Lung (tissue), 11 donors: ENCODE measurements at regions not wholly inside any gene's neighbourhood (a gene's known extent, or its start where the extent isn't known, plus 50 kb on each side); places are given as distances from the start of the nearest gene placed in this dataset.

Experiments used
- ATAC-seq: fragments of 200-7000 bp; cut with Tn5 transposase; one replicate; pipeline ENCODE4 v1.9.1; 2020; ENCODE audit warnings: moderate number of reproducible peaks; ENCODE audit not compliant: insufficient read depth, low FRiP score
- DNase-seq, 3 donors: peaks; one replicate each; pipeline ENCODE4 v3.0.0-alpha.2; 2013 to 2017
- H3K27ac ChIP-seq, 2 donors: one replicate each; pipeline ENCODE4 v1.5.1; 2013; ENCODE audit warnings: mild to moderate bottlenecking in 2 of 2, moderate library complexity in 2 of 2, control low read depth in 1 of 2, inconsistent platforms in 1 of 2, low read depth in 1 of 2, low read length in 1 of 2
- H3K27me3 ChIP-seq, 3 donors: one replicate each; pipeline ENCODE4 v1.5.1; 2013; ENCODE audit warnings: low read length in 2 of 3; ENCODE audit not compliant: control insufficient read depth in 3 of 3, insufficient read depth in 3 of 3
- H3K36me3 ChIP-seq, 4 donors: one replicate each; pipeline ENCODE4 v1.5.1; 2013; ENCODE audit warnings: low read length in 4 of 4, mild to moderate bottlenecking in 1 of 4, moderate library complexity in 1 of 4; ENCODE audit not compliant: control insufficient read depth in 4 of 4, insufficient read depth in 4 of 4
- H3K4me1 ChIP-seq, 5 donors: one replicate each; pipeline ENCODE4 v1.5.1; 2013; ENCODE audit warnings: low read length in 5 of 5, mild to moderate bottlenecking in 2 of 5, moderate library complexity in 1 of 5; ENCODE audit not compliant: control insufficient read depth in 5 of 5, insufficient read depth in 5 of 5
- H3K4me3 ChIP-seq: one replicate; pipeline ENCODE4 v1.5.1; 2013; ENCODE audit warnings: mild to moderate bottlenecking, control low read depth, moderate library complexity
- H3K9ac ChIP-seq, 2 donors: one replicate each; pipeline ENCODE4 v1.5.1; 2013; ENCODE audit warnings: low read length in 2 of 2, control low read depth in 1 of 2; ENCODE audit not compliant: insufficient read depth in 1 of 2
- H3K9me3 ChIP-seq, 4 donors: one replicate each; pipeline ENCODE4 v1.5.1; 2013; ENCODE audit warnings: low read length in 3 of 4, mild to moderate bottlenecking in 1 of 4, moderate library complexity in 1 of 4; ENCODE audit not compliant: control insufficient read depth in 4 of 4, insufficient read depth in 3 of 4
- WGBS, 2 donors: extraction: QIAGEN DNeasy Blood & Tissue Kit; methylation state at CpG; one replicate each; pipeline ENCODE4 v1.1.7; 2013; 5-methylcytosine and 5-hydroxymethylcytosine counted together
- TF ChIP-seq, protein P1 (sequence below): IDR thresholded peaks from 2 replicates; pipeline ENCODE4 v1.5.1; 2012; ENCODE audit warnings: mild to moderate bottlenecking; ENCODE audit errors: control extremely low read depth, extremely low read depth
- donor health status: control.
- donor health status: control.
- donor health status: Bipolar disorder and iron deficiency.
- donor health status: healthy.
- donor health status: DM: yes; HTN: yes; CAD: no.

DNA sequence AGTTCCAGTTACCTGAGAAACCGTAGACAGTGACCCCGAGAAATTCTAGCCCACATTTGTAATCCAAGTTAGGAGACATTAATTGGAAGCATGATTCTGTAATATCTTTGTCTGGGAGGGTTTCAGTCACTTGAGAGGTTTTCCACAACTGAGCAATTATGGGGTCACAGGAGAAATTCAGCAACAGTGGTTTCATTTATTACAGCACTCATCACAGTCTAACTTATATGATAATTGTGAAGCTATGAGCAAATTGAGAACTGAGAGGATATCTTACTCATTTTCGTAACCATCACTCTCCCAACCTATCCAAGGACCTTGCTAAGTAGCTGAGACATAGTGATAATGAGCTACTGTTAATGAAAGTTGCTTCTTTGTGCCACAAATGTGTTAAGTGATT is 328.5 kb upstream of the PPP2R3A start:
- Histone ChIP-seq H3K9me3 (peaks cover 0 to 4% (median 0%) of the 10 kb centered on the region in 4 donors), H3K9ac (no peak overlapping the region), H3K4me3 (no peak overlapping the region), H3K36me3 (no peaks in the 10 kb centered on the region), H3K27ac (no peak overlapping the region), H3K27me3 (no peaks in the 10 kb centered on the region), H3K4me1 (no peaks in the 10 kb centered on the region)
- 79 to 89% methylated on average over 3 of the region's 3 CpGs for WGBS, 2 donors
- DNase-seq (no peak), ATAC-seq (no peak)
- TF ChIP-seq, protein P1, sequence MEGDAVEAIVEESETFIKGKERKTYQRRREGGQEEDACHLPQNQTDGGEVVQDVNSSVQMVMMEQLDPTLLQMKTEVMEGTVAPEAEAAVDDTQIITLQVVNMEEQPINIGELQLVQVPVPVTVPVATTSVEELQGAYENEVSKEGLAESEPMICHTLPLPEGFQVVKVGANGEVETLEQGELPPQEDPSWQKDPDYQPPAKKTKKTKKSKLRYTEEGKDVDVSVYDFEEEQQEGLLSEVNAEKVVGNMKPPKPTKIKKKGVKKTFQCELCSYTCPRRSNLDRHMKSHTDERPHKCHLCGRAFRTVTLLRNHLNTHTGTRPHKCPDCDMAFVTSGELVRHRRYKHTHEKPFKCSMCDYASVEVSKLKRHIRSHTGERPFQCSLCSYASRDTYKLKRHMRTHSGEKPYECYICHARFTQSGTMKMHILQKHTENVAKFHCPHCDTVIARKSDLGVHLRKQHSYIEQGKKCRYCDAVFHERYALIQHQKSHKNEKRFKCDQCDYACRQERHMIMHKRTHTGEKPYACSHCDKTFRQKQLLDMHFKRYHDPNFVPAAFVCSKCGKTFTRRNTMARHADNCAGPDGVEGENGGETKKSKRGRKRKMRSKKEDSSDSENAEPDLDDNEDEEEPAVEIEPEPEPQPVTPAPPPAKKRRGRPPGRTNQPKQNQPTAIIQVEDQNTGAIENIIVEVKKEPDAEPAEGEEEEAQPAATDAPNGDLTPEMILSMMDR: no peak

DNA sequence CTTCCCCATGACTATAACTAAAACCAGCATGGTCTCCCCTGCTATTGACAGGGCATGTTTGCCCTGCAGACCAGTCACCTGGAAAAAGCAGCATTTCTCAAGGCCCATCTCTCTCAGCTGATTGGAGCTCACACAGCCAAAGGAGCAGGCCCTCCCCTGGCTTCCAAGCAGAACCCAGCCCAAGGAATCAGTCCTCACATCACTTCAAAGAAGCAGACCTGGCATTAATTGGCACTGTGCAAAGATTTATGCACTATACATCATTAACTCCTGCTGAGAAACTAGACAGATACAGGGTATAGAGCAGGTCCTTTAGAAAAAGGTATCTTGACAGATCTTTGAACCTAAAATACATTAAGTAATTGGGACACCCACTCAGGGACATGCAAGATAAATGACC is 323.8 kb upstream of the PPP2R3A start:
- Histone ChIP-seq H3K4me1 (no peaks in the 10 kb centered on the region), H3K9me3 (peaks cover 0 to 2% (median 0%) of the 10 kb centered on the region in 4 donors), H3K36me3 (no peaks in the 10 kb centered on the region), H3K4me3 (no peak overlapping the region), H3K27me3 (no peaks in the 10 kb centered on the region), H3K27ac (no peak overlapping the region), H3K9ac (no peak overlapping the region)
- TF ChIP-seq, protein P1: no peak
- DNase-seq: no peak
- no peak for ATAC-seq

DNA sequence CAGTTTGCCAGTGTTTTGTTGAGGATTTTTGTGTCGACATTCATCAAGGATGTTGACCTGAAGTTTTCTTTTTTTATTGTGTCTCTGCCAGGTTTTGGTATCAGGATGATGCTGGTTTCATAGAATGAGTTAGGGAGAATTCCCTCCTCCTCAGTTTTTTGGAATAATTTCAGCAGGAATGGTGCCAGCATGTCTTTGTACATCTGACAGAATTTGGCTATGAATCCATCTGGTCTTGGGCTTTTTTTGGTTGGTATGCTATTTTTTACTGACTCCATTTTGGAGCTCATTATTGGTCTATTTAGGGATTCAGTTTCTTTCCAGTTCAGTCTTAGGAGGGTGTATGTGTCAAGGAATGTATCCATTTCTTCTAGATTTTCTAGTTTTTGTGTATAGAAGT is 320.0 kb upstream of the PPP2R3A start:
- 81 to 90% methylated on average over 1 of the region's 1 CpG for WGBS, 2 donors
- DNase-seq: no peak
- H3K27me3 ChIP-seq: no peaks in the 10 kb centered on the region
- no peaks in the 10 kb centered on the region for H3K4me1 ChIP-seq
- no peak overlapping the region for H3K27ac ChIP-seq
- no peak for ATAC-seq
- no peaks in the 10 kb centered on the region for H3K36me3 ChIP-seq
- TF ChIP-seq, protein P1: no peak
- H3K4me3 ChIP-seq: no peak overlapping the region
- no peak overlapping the region for H3K9ac ChIP-seq
- peaks cover 0 to 6% (median 1%) of the 10 kb centered on the region in 4 donors for H3K9me3 ChIP-seq

DNA sequence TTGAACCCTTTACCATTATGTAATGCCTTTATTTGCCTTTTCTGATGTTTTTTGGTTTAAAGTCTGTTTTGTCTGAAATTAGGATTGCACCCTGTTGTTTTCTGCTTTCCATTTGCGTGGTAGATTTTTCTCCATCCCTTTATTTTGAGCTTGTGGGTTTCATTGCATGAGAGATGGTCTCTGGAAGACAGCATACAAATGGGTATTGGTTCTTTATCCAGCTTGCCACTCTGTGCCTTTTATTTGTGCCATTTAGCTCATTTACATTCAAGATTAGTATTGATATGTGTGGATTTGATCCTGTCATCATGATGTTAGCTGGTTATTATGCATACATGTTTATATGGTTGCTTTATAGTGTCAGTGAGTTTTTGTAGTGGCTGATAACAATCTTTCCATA is 318.7 kb upstream of the PPP2R3A start:
- TF ChIP-seq, protein P1: no peak
- Histone ChIP-seq H3K9ac (no peak overlapping the region), H3K27ac (no peak overlapping the region), H3K9me3 (peaks cover 0 to 6% (median 1%) of the 10 kb centered on the region in 4 donors), H3K4me1 (no peaks in the 10 kb centered on the region), H3K36me3 (no peaks in the 10 kb centered on the region), H3K27me3 (no peaks in the 10 kb centered on the region), H3K4me3 (no peak overlapping the region)
- DNase-seq (no peak), ATAC-seq (no peak)
- 66 to 75% methylated on average over 1 of the region's 1 CpG for WGBS, 2 donors
